HL-60 (cell line): ENCODE measurements at regions not wholly inside any gene's neighbourhood (a gene's known extent, or its start where the extent isn't known, plus 50 kb on each side); places are given as distances from the start of the nearest gene placed in this dataset.

Experiments used
- DNase-seq, 2 experiments: peaks; one replicate each; pipeline ENCODE4 v3.0.0-alpha.2; 2010 to 2020; ENCODE audit warnings: low read depth in 1 of 2, low spot score in 1 of 2
- H3K27ac ChIP-seq: fragments of 250-450 bp; sonication (Bioruptor Pico); replicated peaks from 2 replicates; pipeline ENCODE4 v1.5.1; 2020; ENCODE audit warnings: mild to moderate bottlenecking, moderate library complexity
- H3K27me3 ChIP-seq: fragments of 250-450 bp; sonication (Bioruptor Pico); 2 replicates; pipeline ENCODE4 v1.5.1; 2021; ENCODE audit warnings: mild to moderate bottlenecking, moderate library complexity; ENCODE audit not compliant: insufficient read depth, poor library complexity, severe bottlenecking
- H3K4me3 ChIP-seq: replicated peaks from 2 replicates; pipeline ENCODE4 v1.5.1; 2011; ENCODE audit warnings: mild to moderate bottlenecking, control low read depth, low read length; ENCODE audit not compliant: insufficient read depth
- CTCF ChIP-seq: IDR thresholded peaks from one replicate; pipeline ENCODE4 v1.5.1; 2011; ENCODE audit warnings: low read length, control low read depth, inconsistent platforms; ENCODE audit not compliant: insufficient read depth
- GABPA ChIP-seq: IDR thresholded peaks from 2 replicates; pipeline ENCODE4 v1.6.1; 2012; ENCODE audit warnings: low read depth
- POLR2AphosphoS5 ChIP-seq: IDR thresholded peaks from 2 replicates; pipeline ENCODE4 v1.6.1; 2012; ENCODE audit warnings: low read depth
- REST ChIP-seq: IDR thresholded peaks from 2 replicates; pipeline ENCODE4 v1.6.1; 2012; ENCODE audit warnings: low read depth; ENCODE audit not compliant: insufficient replicate concordance
- SPI1 ChIP-seq: IDR thresholded peaks from 2 replicates; pipeline ENCODE4 v1.6.1; 2012; ENCODE audit warnings: low read depth, mild to moderate bottlenecking, borderline replicate concordance

GRCh38 chr10:43880160-43880559 lies 231.5 kb upstream of the ZNF32 start:
- Histone ChIP-seq H3K27me3 (no peaks in the 10 kb centered on the region), H3K27ac (no peak overlapping the region), H3K4me3 (no peak overlapping the region)
- no peak for TF ChIP-seq GABPA
- TF ChIP-seq CTCF, result no peak
- TF ChIP-seq SPI1, result no peak
- TF ChIP-seq REST, result no peak
- TF ChIP-seq POLR2AphosphoS5, result no peak
- DNase-seq, result no peak

GRCh38 chr10:43879742-43880141 lies 231.1 kb upstream of the ZNF32 start:
- H3K4me3 ChIP-seq, result no peak overlapping the region
- TF ChIP-seq POLR2AphosphoS5, result no peak
- no peak for TF ChIP-seq REST
- no peak for TF ChIP-seq SPI1
- no peak for TF ChIP-seq CTCF
- no peak for TF ChIP-seq GABPA
- DNase-seq, result no peak
- no peak overlapping the region for H3K27ac ChIP-seq
- H3K27me3 ChIP-seq, result no peaks in the 10 kb centered on the region

- Histone ChIP-seq H3K27ac (no peak overlapping the region), H3K27me3 (no peaks in the 10 kb centered on the region), H3K4me3 (no peak overlapping the region)
- no peak for DNase-seq
- TF ChIP-seq REST (no peak), GABPA (no peak), SPI1 (no peak), POLR2AphosphoS5 (no peak), CTCF (no peak)
Observed at GRCh38 chr10:43879162-43879561, 230.5 kb upstream of the ZNF32 start.
